Adrenal gland (tissue), 5 donors: ENCODE measurements at regions not wholly inside any gene's neighbourhood (a gene's known extent, or its start where the extent isn't known, plus 50 kb on each side); places are given as distances from the start of the nearest gene placed in this dataset.

Experiments
- POLR2A ChIP-seq, 2 donors: fragments of 450-650 bp; IDR thresholded peaks; one replicate each; pipeline ENCODE4 v1.6.1; 2017; ENCODE audit warnings: antibody characterized with exemption in 2 of 2, mild to moderate bottlenecking in 2 of 2, moderate library complexity in 1 of 2
- TF ChIP-seq, protein P1 (sequence below), 6 experiments: fragments of 450-650 bp in 4 of 6; fragments of 200-600 bp in 2 of 6; sonication (generic) in 1 of 6; IDR thresholded peaks; 1 replicate in 5 of 6; 2 replicates in 1 of 6; pipeline versions ENCODE4 v1.5.1 to v1.8.0; 2016 to 2021; ENCODE audit warnings: antibody characterized with exemption in 6 of 6, mild to moderate bottlenecking in 2 of 6, moderate library complexity in 1 of 6
- donor health status: DM: no; HTN: no; CAD: no.

DNA sequence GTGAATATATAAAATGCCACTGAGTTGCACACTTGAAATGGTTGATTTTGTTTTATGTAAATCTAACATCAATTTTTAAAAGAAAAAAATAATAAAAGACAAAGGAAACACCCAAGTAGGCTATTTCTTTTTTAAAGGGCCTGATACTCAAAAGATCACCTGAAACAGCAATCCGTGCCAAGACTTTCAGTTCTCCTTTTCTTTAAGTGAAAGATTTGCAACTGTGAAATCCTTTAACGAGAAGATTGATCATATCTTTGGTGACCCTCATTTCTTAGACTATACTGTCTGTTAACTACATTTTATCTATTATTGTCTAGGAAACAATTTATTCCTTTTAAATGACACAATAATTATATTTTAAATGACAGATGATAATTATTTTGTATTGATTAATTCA lies 1841.5 kb downstream of the LRRC4C start:
- TF ChIP-seq, protein P1, sequence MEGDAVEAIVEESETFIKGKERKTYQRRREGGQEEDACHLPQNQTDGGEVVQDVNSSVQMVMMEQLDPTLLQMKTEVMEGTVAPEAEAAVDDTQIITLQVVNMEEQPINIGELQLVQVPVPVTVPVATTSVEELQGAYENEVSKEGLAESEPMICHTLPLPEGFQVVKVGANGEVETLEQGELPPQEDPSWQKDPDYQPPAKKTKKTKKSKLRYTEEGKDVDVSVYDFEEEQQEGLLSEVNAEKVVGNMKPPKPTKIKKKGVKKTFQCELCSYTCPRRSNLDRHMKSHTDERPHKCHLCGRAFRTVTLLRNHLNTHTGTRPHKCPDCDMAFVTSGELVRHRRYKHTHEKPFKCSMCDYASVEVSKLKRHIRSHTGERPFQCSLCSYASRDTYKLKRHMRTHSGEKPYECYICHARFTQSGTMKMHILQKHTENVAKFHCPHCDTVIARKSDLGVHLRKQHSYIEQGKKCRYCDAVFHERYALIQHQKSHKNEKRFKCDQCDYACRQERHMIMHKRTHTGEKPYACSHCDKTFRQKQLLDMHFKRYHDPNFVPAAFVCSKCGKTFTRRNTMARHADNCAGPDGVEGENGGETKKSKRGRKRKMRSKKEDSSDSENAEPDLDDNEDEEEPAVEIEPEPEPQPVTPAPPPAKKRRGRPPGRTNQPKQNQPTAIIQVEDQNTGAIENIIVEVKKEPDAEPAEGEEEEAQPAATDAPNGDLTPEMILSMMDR (IDR thresholded peaks at IDR 0.05), result no peak
- no peak for TF ChIP-seq POLR2A (IDR thresholded peaks at IDR 0.05)
